GM23338 (cell line): ENCODE measurements at regions not wholly inside any gene's neighbourhood (a gene's known extent, or its start where the extent isn't known, plus 50 kb on each side); places are given as distances from the start of the nearest gene placed in this dataset.

Source experiments
- ATAC-seq: fragments of 200-7000 bp; cut with Tn5 transposase; 3 replicates; pipeline ENCODE4 v1.9.1; 2020
- DNase-seq: peaks from one replicate; pipeline ENCODE4 v3.0.0-alpha.2; 2015; ENCODE audit warnings: low spot score
- H2AFZ ChIP-seq: fragments of 200-600 bp; sonication (generic); 2 replicates; pipeline ENCODE4 v1.8.0; 2016; ENCODE audit warnings: antibody characterized with exemption, mild to moderate bottlenecking, moderate library complexity
- H3F3A ChIP-seq: fragments of 200-600 bp; sonication (generic); replicated peaks from 2 replicates; pipeline ENCODE4 v1.8.0; 2017; ENCODE audit warnings: antibody characterized with exemption, mixed run types, low read depth
- H3K27ac ChIP-seq: fragments of 200-600 bp; sonication (generic); 2 replicates; pipeline ENCODE4 v1.6.1; 2016; ENCODE audit warnings: low read depth
- H3K27me3 ChIP-seq: fragments of 200-600 bp; sonication (generic); 2 replicates; pipeline ENCODE4 v1.8.0; 2016; ENCODE audit warnings: mild to moderate bottlenecking, mixed run types, moderate library complexity; ENCODE audit not compliant: insufficient read depth
- H3K36me3 ChIP-seq: fragments of 200-600 bp; sonication (generic); 2 replicates; pipeline ENCODE4 v1.8.0; 2016; ENCODE audit warnings: mild to moderate bottlenecking; ENCODE audit not compliant: insufficient read depth
- H3K4me1 ChIP-seq: fragments of 200-600 bp; sonication (generic); 2 replicates; pipeline ENCODE4 v1.8.0; 2016; ENCODE audit warnings: mild to moderate bottlenecking, moderate library complexity; ENCODE audit not compliant: insufficient read depth
- H3K4me2 ChIP-seq: fragments of 200-600 bp; sonication (generic); 2 replicates; pipeline ENCODE4 v1.7.1; 2017; ENCODE audit warnings: mixed run types
- H3K4me3 ChIP-seq: fragments of 200-600 bp; sonication (generic); 2 replicates; pipeline ENCODE4 v1.6.1; 2016; ENCODE audit warnings: mixed run types
- H3K79me2 ChIP-seq: fragments of 200-600 bp; sonication (generic); replicated peaks from 2 replicates; pipeline ENCODE4 v1.8.0; 2017; ENCODE audit warnings: mild to moderate bottlenecking; ENCODE audit not compliant: insufficient read depth
- H3K9me2 ChIP-seq: fragments of 200-600 bp; sonication (generic); 2 replicates; pipeline ENCODE4 v1.8.0; 2017; ENCODE audit not compliant: insufficient read depth
- H4K20me1 ChIP-seq: fragments of 200-600 bp; sonication (generic); replicated peaks from 2 replicates; pipeline ENCODE4 v1.8.0; 2017; ENCODE audit warnings: mild to moderate bottlenecking; ENCODE audit not compliant: insufficient read depth
- H3K27ac Mint-ChIP-seq: 2 replicates; pipeline ENCODE4 v1.8.0; 2020; ENCODE audit warnings: inconsistent platforms, mild to moderate bottlenecking, moderate library complexity, mixed read lengths
- H3K27me3 Mint-ChIP-seq: 3 replicates; pipeline ENCODE4 v1.8.0; 2022; ENCODE audit warnings: low read depth, mild to moderate bottlenecking, moderate library complexity, mixed read lengths, inconsistent platforms; ENCODE audit not compliant: insufficient read depth, poor library complexity
- H3K36me3 Mint-ChIP-seq: 3 replicates; pipeline ENCODE4 v1.8.0; 2021; ENCODE audit warnings: low read depth, mild to moderate bottlenecking, inconsistent platforms, moderate library complexity, mixed read lengths
- H3K4me1 Mint-ChIP-seq: 3 replicates; pipeline ENCODE4 v1.8.0; 2020; ENCODE audit warnings: mild to moderate bottlenecking, inconsistent platforms, mixed read lengths
- H3K4me3 Mint-ChIP-seq: 3 replicates; pipeline ENCODE4 v1.8.0; 2021; ENCODE audit warnings: moderate library complexity, mild to moderate bottlenecking, inconsistent platforms, mixed read lengths
- H3K9me3 Mint-ChIP-seq: 3 replicates; pipeline ENCODE4 v1.8.0; 2020; ENCODE audit warnings: moderate library complexity, mild to moderate bottlenecking, inconsistent platforms, mixed read lengths
- CREB1 ChIP-seq: fragments of 250-450 bp; sonication (Bioruptor Pico); IDR thresholded peaks from 2 replicates; pipeline ENCODE4 v1.5.0; 2020; ENCODE audit warnings: low read depth, mild to moderate bottlenecking, moderate library complexity
- CTCF ChIP-seq, 2 experiments: fragments of 200-600 bp in 1 of 2; sonication (generic) in 1 of 2; conservative IDR thresholded peaks; 2 replicates each; pipeline versions ENCODE4 v1.5.1 to v1.6.1; 2016 to 2017; ENCODE audit warnings: antibody characterized with exemption in 2 of 2, low read depth in 2 of 2, mild to moderate bottlenecking in 2 of 2, moderate library complexity in 1 of 2
- EZH2 ChIP-seq: fragments of 200-600 bp; sonication (generic); IDR thresholded peaks from one replicate; pipeline ENCODE4 v1.8.0; 2017; ENCODE audit warnings: antibody characterized with exemption, mild to moderate bottlenecking, low read depth; ENCODE audit not compliant: unreplicated experiment
- EZH2phosphoT487 ChIP-seq: fragments of 200-600 bp; sonication (generic); IDR thresholded peaks from one replicate; pipeline ENCODE4 v1.8.1; 2018; ENCODE audit warnings: antibody characterized with exemption; ENCODE audit not compliant: unreplicated experiment
- JUNB ChIP-seq: IDR thresholded peaks from one replicate; pipeline ENCODE4 v1.6.1; 2016; ENCODE audit warnings: antibody characterized with exemption; ENCODE audit not compliant: unreplicated experiment
- NANOG ChIP-seq: IDR thresholded peaks from 2 replicates; pipeline ENCODE4 v1.6.1; 2016; ENCODE audit warnings: antibody characterized with exemption, borderline replicate concordance
- POLR2AphosphoS5 ChIP-seq: IDR thresholded peaks from 2 replicates; pipeline ENCODE4 v1.6.1; 2016; ENCODE audit warnings: antibody characterized with exemption, low read depth
- REST ChIP-seq: IDR thresholded peaks from one replicate; pipeline ENCODE4 v1.6.1; 2018; ENCODE audit warnings: antibody characterized with exemption; ENCODE audit not compliant: unreplicated experiment
- STAT1 ChIP-seq: IDR thresholded peaks from one replicate; pipeline ENCODE4 v1.6.1; 2016; ENCODE audit warnings: antibody characterized with exemption; ENCODE audit not compliant: unreplicated experiment
- ZNF114 ChIP-seq: fragments of 250-450 bp; sonication (Bioruptor Pico); IDR thresholded peaks from 2 replicates; pipeline ENCODE4 v1.5.0; 2020; ENCODE audit warnings: mild to moderate bottlenecking, moderate library complexity
- ZNF331 ChIP-seq: fragments of 250-450 bp; sonication (Bioruptor Pico); IDR thresholded peaks from 2 replicates; pipeline ENCODE4 v1.5.0; 2020; ENCODE audit warnings: low read depth, mild to moderate bottlenecking, moderate library complexity
- TF ChIP-seq, protein P1 (sequence below): fragments of 250-450 bp; sonication (Bioruptor Pico); IDR thresholded peaks from 2 replicates; pipeline ENCODE4 v1.5.0; 2020; ENCODE audit warnings: mild to moderate bottlenecking, moderate library complexity
- TF ChIP-seq, protein P2 (sequence below): IDR thresholded peaks from 2 replicates; pipeline ENCODE4 v1.6.1; 2016; ENCODE audit warnings: antibody characterized with exemption

DNA sequence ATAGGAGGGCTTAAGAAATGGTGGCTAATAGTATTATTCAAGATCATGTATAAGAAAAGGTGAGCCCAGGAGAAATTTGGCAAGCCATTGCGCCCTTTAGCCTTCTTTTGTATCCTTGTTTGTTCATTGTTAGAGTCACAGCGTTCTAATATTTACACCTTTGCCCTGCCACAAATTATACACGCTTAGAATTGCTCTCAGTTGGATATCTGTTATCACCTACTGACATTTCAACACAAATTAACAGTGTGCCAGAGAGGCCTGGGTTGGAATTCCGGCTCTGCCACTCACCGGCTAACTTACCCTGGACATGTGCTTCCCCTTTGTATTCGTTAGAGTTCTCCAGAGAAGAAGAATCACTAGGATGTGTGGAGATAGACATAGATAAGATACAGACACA is 148.7 kb upstream of the KIT start (continued):
- TF ChIP-seq POLR2AphosphoS5: no peak
- TF ChIP-seq JUNB: no peak

GRCh38 chr4:54513204-54513603 is 144.6 kb upstream of the KIT start:
- no peaks in the 10 kb centered on the region for H3K27me3 Mint-ChIP-seq
- no peaks in the 10 kb centered on the region for H3K36me3 ChIP-seq
- DNase-seq: no peak
- no peak overlapping the region for H3K4me2 ChIP-seq
- H3K27ac ChIP-seq: no peak overlapping the region
- H3K4me3 Mint-ChIP-seq: no peak overlapping the region
- peaks cover 16% of the 10 kb centered on the region; the same call in 2 of the 3 replicates for H3K4me1 Mint-ChIP-seq
- no peak overlapping the region for H2AFZ ChIP-seq
- H3K4me3 ChIP-seq: no peak overlapping the region
- TF ChIP-seq CTCF (conservative IDR thresholded peaks at IDR 0.05; ENCODE audit: low read depth in 2 of 2): no peak
- no peak for TF ChIP-seq POLR2AphosphoS5
- TF ChIP-seq ZNF331 (CRISPR knock-in tag): no peak
- TF ChIP-seq JUNB: no peak
- no peak for TF ChIP-seq ZNF114
- TF ChIP-seq REST: no peak
- no peak for TF ChIP-seq NANOG
- TF ChIP-seq EZH2: no peak
- TF ChIP-seq, protein P1, sequence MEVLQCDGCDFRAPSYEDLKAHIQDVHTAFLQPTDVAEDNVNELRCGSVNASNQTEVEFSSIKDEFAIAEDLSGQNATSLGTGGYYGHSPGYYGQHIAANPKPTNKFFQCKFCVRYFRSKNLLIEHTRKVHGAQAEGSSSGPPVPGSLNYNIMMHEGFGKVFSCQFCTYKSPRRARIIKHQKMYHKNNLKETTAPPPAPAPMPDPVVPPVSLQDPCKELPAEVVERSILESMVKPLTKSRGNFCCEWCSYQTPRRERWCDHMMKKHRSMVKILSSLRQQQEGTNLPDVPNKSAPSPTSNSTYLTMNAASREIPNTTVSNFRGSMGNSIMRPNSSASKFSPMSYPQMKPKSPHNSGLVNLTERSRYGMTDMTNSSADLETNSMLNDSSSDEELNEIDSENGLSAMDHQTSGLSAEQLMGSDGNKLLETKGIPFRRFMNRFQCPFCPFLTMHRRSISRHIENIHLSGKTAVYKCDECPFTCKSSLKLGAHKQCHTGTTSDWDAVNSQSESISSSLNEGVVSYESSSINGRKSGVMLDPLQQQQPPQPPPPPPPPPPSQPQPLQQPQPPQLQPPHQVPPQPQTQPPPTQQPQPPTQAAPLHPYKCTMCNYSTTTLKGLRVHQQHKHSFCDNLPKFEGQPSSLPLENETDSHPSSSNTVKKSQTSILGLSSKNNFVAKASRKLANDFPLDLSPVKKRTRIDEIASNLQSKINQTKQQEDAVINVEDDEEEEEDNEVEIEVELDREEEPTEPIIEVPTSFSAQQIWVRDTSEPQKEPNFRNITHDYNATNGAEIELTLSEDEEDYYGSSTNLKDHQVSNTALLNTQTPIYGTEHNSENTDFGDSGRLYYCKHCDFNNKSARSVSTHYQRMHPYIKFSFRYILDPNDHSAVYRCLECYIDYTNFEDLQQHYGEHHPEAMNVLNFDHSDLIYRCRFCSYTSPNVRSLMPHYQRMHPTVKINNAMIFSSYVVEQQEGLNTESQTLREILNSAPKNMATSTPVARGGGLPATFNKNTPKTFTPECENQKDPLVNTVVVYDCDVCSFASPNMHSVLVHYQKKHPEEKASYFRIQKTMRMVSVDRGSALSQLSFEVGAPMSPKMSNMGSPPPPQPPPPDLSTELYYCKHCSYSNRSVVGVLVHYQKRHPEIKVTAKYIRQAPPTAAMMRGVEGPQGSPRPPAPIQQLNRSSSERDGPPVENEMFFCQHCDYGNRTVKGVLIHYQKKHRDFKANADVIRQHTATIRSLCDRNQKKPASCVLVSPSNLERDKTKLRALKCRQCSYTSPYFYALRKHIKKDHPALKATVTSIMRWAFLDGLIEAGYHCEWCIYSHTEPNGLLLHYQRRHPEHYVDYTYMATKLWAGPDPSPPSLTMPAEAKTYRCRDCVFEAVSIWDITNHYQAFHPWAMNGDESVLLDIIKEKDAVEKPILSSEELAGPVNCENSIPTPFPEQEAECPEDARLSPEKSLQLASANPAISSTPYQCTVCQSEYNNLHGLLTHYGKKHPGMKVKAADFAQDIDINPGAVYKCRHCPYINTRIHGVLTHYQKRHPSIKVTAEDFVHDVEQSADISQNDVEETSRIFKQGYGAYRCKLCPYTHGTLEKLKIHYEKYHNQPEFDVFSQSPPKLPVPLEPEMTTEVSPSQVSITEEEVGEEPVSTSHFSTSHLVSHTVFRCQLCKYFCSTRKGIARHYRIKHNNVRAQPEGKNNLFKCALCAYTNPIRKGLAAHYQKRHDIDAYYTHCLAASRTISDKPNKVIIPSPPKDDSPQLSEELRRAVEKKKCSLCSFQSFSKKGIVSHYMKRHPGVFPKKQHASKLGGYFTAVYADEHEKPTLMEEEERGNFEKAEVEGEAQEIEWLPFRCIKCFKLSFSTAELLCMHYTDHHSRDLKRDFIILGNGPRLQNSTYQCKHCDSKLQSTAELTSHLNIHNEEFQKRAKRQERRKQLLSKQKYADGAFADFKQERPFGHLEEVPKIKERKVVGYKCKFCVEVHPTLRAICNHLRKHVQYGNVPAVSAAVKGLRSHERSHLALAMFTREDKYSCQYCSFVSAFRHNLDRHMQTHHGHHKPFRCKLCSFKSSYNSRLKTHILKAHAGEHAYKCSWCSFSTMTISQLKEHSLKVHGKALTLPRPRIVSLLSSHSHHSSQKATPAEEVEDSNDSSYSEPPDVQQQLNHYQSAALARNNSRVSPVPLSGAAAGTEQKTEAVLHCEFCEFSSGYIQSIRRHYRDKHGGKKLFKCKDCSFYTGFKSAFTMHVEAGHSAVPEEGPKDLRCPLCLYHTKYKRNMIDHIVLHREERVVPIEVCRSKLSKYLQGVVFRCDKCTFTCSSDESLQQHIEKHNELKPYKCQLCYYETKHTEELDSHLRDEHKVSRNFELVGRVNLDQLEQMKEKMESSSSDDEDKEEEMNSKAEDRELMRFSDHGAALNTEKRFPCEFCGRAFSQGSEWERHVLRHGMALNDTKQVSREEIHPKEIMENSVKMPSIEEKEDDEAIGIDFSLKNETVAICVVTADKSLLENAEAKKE (CRISPR knock-in tag): no peak
- no peak for TF ChIP-seq STAT1
- TF ChIP-seq, protein P2, sequence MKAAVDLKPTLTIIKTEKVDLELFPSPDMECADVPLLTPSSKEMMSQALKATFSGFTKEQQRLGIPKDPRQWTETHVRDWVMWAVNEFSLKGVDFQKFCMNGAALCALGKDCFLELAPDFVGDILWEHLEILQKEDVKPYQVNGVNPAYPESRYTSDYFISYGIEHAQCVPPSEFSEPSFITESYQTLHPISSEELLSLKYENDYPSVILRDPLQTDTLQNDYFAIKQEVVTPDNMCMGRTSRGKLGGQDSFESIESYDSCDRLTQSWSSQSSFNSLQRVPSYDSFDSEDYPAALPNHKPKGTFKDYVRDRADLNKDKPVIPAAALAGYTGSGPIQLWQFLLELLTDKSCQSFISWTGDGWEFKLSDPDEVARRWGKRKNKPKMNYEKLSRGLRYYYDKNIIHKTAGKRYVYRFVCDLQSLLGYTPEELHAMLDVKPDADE: no peak
- no peak for TF ChIP-seq EZH2phosphoT487
- TF ChIP-seq CREB1 (CRISPR knock-in tag): no peak
- 0 out of 2 replicates have a peak, but pooled peaks cover 3% of the 10 kb centered on the region for H3K9me2 ChIP-seq
- no peaks in the 10 kb centered on the region for H4K20me1 ChIP-seq
- H3K27me3 ChIP-seq: no peaks in the 10 kb centered on the region
- no peaks in the 10 kb centered on the region for H3K79me2 ChIP-seq
- no peaks in the 10 kb centered on the region for H3K36me3 Mint-ChIP-seq
- ATAC-seq: no peak
- no peaks in the 10 kb centered on the region for H3F3A ChIP-seq
- H3K4me1 ChIP-seq: no peaks in the 10 kb centered on the region; the same call in 1 of the 2 replicates
- no peak overlapping the region for H3K27ac Mint-ChIP-seq
- H3K9me3 Mint-ChIP-seq: no peaks in the 10 kb centered on the region; the same call in 2 of the 3 replicates
